ENCODE measurements at regions not wholly inside any gene's neighbourhood (a gene's known extent, or its start where the extent isn't known, plus 50 kb on each side); places are given as distances from the start of the nearest gene placed in this dataset.
"Not testable (repeated sequence)": the region's sequence is repeated elsewhere in the genome, so short reads cannot be mapped to it uniquely, and the experiment has no call there.

DNA sequence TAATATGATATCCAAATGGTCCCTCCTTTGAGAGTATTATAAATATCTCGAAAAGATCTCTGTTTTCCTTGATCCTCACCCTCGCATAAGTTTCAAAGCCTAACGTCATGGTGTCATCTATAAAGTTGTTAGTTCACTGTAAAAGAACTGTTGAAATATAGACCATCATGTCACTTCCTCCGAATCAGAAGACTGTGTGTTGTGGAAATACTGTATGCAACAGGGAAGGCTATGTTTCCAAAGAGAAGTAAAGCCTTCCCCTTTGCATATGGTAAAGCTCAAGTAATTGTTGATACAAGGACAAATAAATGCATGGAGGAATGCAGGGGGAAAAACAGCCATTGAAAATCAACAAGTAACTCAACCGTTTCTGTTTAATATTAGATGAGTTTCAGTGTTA is 125.9 kb downstream of the ZNF365 start:
- DNase-seq: not testable (repeated sequence)

DNA sequence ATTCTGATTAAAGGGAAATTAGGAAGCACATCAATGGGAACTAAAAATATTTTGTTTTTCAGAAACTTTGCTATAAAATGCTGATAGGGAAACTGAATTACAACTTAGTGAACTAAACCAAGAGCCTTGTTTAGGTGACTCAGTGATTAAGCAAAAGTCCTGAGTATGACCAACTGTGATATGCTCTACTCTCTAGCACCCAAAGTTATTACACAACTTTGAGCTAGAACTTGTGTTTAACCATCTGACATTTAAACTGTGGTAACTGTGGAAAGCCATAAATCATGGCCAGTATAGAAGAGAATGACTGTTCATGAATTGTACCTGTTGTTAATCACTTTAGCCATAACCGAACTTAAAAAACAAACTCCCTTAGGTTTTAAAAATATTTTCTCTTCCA is 127.4 kb downstream of the ZNF365 start:
- DNase-seq: no peak

DNA sequence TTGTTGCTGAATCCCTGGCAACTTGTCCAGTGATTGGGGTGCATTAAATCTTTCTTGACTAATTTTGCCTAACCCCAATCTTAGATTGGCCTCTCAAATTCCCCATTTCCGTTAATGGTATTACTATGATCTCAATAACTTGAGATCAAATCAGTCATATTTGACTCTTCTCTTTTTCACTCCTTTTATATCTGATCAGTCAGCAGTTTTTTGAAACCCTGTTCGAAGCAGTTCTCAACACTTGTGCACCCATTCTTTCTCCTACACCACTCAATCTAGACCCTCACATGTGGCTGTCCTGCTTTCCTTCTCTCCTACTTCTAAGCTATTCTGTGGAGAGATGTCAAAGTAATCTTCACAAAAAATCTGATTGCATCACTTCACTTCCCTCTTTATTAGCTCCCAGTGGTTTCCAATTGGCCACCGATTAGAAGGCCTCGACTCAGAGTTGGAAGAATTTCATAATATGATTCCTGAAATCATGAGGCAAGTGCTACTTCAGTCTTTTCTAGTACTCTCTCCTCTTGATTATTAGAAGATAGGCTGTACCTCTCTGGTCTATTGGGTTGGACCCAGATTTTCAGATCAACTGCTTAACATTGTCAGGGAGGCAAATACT is 128.9 kb downstream of the ZNF365 start:
- no peak for DNase-seq

DNA sequence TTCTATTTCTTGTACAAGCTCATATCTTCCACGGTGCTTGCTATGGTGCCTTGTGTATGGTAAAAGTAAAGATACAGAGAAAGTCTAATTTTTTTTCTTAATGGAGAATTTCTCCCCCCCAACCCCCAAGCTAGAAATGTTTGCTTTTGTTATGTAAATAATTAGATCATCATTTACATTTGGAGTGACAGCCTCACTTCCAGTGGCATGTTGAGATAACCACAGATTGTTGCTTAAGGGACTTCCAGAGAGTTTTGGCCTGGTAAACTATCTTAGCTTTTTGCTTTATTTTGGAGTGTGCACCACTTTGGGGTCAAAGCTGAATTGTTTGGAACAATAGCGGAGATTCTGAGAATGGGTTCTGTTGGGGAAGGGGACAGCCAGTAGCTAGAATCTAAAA is 129.7 kb downstream of the ZNF365 start:
- no peak for DNase-seq

DNA sequence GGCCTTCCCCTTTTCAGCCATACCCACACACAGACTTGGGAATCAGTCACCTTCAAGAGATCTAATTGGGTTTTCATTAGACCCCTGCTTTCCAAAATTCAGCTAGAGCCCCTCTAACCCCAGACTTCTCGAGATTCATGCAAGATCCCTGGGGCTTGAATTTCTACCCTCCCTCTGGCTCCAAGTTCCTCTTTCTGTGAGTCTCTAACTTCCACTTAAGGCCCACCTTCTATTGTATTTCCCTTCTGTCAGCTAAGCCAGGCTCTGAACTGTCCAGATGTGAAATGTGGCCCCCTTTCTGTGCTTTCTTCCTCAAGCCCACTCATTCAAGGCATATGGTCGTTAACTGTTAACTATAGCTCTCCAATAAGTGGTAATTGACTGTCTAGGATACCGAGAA is 132.2 kb downstream of the ZNF365 start:
- DNase-seq: no peak

DNA sequence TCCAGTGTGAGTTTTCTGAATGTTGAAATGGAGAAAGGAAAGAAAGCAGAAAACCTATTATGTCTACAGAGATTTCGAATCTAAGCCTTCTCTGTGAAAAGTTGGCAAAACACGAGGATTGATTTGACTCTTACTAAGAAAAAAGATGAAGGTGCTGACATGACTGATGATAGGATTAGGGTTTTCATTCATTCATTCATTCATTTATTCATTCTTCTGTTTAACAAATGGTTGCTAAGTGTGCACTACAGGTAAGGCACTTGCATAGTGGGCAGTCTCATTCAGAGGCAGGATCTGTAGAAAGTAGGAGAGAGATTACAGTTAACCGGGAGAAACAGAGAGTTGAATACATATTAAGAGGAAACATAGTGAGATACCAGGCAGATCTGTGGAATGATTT is 137.1 kb downstream of the ZNF365 start:
- DNase-seq: no peak

DNA sequence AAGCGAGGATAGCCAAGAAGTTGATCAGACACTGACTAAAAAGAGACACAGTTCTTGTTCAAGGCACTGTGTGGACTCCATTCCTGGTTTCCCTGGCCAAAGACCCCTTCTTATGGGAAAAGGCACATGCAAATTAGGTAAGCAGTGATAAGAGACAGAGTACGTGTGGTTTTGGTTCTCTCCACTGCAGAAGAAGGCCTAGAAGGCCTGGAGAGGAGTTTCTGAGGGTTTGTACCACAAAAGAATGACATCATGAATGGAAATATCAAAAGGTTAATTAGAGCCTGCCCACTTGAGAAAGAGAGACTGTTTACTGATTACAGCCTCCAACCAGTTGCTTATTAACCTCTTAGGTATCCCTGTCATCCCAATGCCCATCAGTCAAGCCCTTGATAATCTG is 137.5 kb downstream of the ZNF365 start:
- DNase-seq: no peak

DNA sequence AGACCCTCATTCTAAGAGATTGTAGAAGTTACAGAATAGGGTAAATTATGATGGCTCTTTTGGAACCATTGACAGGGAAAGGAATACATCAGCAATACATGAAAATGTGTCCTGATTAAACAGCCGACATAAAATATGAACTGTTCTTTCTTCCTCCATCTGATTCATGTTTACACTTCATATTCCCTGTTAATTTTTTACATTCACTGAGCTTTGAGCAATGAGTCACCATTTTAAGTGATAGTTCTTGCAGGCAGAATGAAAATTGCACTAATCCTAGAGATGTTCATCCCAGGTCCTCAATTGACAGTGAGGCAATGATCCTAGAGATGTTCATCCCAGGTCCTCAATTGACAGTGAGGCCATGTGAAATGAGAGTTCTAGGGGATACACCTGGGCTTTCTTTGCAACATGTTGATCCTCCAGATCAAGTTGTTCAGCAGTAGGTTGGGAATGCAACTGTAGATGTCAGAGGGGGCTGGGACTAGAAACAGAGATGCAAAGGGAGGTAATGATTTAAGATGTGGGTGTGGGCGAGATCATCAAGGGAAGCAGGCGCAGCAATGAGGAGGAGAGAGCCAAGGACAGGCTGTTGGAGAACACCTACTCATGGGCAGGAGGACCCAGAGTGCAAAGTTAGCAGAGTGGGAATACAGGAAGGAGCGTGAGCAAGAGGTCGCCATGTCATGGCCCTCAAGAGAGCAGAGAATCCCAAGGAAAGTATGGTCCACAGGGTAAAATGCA is 138.7 kb downstream of the ZNF365 start:
- no peak for DNase-seq

DNA sequence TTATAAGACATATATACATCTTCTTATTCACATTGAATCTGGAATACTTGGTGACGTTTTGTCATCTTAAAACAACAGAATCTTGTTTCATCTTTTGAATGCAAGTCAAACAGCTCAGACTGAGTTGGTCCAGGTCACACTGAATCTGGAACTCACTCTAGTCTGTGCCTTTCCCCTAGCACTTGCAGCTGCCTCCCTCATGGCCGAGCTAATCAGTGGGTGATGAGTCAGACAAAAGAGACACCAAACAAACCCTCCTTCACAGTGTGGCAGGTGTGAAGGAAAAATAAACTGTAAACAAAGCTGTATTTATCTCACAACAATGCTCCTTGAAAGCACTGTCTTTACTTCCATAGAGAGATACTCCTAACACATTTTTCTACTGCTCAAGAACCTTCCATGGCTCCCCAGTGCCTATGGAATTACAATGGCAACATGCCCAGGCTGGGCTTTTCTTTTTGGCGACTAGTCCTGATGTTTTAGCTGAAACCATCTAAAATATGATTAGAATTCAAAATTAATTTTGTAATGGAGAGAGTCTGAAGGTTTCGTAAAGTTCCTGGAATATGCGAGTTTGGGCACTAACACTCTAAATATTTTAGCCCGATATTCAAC is 140.0 kb downstream of the ZNF365 start:
- DNase-seq: no peak

DNA sequence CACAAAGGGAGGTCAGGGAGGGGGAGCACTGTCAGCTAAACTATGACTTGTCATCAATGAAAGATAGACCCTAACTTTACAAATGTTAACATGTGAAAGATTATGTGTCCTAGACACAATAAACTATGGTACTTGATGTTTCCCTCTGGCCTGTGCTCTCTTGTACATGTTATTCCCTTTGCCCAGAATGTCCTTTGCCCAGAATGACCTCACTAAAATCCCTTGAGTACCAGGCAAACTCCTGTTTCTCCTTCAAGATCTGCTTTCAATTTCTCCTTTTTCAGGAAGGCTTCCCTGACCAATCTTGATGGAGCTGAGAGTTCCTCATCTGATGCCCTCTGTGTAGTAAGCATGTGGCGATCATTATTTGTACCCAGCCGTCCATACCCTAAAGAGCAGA is 143.1 kb downstream of the ZNF365 start:
- DNase-seq: no peak

DNA sequence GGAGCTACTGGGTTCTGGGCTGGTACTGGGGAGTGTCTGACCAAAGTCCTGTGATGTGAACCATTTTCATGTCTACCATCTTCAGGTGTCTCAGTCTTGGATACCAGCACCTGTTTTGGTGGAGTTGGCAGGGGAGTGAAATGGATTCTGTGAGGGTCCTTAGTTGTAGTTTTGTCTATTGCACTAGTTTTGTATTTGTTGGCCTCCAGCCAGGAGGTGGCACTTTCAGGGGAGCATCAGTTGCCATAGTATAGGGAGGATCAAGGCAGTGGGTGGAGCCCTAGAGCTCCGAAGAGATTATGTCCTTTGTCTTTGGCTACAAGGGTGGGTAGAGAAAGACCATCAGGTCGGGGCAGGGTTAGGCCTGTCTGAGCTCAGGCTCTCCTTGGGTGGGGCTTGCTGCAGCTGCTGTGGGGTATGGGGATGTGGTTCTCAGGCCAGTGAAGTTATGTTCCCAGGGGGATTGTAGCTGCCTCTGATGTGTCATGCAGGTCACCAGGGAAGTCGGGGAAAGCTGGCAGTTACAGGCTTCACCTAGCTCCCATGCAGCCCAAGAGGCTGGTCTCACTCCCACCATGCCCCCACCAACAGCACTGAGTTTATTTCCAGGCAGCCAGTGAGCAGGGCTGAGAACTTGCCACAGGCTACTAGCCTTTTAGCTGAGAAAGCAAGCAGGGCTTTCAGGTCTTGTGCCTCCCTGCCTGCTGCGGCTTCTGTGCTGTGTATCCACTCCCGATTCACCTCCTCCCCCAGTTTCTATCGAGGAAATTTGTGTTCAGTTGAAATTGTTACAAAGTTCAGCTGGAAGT is 153.1 kb downstream of the ZNF365 start:
- DNase-seq: no peak

DNA sequence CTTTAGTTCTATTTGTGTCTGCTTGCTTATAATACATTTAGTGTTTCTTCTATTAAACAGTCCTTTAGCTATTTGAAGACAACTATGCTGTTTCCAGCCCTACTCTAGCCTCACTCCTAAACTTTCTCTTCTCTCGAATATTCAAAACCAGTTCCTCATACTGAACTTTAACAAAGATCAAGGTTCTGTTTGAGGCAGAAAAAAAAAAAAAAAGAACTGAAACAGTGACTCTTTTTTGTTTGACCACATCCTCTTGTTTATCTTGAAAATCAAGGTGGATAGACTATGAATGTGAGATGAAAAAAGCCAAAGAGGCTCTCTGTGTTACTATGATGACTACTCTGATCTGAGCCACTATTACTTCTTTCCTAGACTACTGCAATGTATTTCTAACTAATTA is 154.3 kb downstream of the ZNF365 start:
- peak; percentile 56 for DNase-seq

DNA sequence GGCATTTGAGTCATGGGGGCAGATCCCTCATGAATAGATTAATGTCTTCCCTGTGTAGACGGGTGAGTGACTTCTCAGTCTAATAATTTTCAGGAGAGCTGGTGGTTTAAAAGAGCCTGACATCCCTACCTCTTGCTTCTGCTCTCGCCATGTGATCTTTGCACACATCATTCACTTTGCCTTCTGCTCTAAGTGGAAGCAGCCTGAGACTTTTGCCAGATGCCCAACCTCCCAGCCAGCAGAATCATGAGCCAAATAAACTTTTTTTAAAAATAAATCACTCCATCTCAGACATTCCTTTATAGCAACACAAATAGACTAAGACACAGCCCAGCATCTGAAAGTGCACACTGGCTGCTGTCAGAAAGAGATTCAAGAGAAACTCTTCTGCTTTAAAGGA is 155.2 kb downstream of the ZNF365 start:
- DNase-seq: no peak

DNA sequence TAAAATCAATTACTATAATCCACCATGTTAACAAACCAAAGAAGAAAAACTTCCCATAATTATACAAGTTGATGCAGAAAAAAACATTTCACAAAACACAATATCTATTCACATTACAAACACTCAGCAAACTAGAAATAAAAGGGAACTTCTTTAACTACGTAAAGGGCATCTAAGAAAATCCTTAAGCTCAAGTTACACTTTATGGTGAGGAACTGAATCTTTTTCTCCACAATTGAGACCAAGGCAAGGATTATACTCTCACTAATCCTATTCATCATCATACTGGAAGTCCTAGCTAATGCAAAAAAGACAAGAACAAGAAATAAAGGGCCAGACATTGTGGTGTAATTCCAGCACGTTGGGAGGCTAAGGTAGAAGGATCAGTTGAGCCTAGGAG is 159.9 kb downstream of the ZNF365 start:
- no peak for DNase-seq

DNA sequence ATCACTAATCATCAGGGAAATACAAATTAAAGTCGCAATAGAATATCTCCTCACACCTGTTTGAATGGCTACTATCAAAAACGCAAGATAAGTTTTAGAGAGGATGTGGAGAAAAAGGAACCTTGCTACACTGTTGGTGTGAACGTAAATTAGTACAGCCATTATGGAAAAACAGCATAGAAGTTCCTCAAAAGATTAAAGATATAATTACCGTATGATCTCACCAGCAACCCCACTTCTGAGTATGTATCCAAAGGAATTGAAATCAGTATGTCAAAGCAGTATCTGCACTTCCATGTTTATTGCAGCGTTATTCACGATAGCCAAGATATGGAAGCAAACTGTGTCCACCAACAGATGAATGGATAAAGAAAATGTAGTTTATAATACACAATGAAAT is 164.4 kb downstream of the ZNF365 start:
- no peak for DNase-seq

DNA sequence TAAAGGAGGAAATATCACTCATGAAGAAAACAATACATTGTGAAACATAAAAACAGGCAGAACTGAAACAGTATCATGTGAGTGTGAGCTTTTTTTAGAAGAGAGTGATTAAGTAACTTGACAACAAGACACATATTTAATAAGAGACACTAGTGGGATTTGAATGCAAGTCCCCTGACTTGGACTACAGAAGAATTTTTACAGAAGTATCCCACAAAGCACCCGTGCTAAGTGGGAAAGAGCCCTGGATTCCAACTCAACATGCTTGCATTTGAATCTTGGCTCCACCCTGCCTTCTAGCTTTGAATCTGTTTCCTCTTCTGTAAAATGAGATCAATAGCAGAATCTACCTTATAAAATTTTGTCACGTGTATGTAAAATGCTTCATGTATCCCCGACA is 166.2 kb downstream of the ZNF365 start:
- no peak for DNase-seq

DNA sequence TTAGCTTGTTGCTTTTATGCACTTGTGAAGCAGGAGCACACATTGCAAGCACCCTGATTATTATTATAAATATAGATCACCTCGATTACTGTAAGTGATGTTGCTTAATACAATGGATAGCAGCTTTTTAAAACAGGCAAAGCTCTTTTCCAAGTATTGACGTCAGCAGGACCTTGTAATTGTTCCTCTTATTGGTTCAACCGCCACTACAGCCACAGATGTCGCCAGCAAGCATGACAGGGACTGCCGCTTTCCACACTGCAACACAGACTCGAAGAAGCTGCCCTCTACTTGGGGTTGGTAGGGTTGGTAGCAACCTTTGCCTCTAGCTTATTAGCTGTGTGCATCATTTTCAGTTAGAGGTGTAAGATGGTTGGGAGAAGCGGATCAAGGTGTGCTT is 167.6 kb downstream of the ZNF365 start:
- DNase-seq: peak; percentile 7

DNA sequence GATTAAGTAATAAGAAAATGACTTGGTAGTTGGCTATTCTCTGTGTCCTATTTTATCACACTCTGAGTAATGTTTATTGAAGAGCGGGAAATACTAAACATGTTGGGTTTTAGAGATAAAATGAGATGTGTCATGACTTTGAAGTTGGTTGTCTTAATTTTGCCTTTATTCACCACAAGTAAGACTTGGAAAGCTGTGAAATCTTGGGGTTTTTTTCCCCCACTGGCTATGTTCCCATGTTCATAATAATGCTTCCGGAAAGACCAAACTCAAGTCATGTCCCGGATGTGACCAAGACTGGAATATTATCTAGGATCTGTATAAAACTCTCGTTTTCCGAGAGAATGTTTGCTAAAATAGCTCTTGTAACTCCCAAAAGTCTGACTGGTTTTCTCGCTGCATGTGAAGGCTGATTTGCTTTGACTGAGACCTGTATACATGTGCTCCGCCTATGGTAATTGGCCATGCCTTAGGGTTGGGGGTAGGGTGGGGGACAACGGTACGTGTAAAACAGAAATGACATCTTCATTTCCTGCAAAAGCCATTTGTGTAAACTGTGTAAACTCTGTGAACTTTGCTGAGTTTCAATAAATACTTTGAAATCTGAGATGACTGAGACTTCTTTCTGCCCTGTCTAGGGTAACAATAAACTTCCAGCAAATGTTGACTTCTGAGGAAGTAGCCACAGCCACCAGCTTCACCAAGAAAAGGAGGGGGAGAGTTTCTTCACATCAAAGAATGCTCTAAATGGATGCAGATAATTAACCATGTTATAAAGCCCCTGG is 169.6 kb downstream of the ZNF365 start:
- DNase-seq: no peak

DNA sequence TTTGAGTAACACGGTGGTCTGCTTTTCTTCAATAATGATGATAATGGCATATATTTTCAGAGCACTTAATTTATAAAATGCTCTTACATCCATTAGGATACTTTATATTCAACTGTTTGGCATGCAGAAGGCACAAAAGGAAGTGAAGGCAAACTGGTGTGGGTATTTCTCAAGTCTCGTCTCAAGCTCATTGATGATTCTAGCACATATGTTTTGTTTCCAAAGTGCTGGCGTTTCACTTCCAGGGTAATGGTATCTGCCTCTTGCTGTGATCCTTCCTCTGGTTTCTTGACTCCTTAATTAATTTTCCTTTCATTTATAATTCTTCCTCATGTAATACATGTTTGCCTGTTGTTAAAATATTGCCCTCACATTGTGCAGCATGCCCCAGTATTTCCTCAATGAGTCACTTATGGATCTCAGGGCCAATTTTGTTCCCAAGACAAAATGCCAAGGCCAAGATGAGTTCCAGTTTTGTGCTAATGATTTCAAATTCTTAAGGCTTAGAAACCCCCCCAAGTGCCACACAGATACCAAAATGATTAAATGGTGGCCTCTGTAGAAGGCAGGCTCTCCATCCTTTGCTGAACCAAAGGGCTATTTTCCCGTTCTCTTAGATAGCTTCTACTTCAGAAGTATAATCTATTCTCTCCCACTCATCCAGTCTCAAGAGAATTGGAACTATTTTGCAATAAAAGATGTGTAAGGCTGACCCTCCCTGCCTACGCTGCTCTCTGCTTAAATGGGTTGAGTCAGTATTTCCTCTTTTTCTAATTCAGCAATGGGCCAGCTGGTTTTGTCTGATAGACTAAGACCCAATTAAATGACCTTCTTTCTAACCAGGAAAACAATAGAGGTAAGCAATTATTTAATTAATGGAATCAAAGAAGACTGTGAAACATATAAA is 171.2 kb downstream of the ZNF365 start:
- no peak for DNase-seq

DNA sequence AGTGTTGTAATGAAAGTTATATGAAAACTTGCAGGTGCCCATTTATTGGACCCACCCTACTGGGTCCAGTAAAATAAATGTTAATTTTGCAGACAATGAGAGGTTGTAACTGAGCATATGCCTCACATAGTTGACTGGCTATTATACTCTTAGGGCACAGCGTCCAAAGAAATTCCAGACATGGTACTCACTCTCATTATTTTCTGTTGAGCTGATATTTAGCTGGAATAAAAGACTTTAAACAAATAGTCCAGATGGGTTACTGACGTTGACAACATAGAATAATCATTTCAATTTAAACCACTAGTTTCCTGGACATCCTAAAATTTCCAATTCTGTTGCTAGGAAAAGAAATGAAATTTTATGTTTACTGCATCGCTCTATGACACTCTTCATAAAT is 174.5 kb downstream of the ZNF365 start:
- no peak for DNase-seq

DNA sequence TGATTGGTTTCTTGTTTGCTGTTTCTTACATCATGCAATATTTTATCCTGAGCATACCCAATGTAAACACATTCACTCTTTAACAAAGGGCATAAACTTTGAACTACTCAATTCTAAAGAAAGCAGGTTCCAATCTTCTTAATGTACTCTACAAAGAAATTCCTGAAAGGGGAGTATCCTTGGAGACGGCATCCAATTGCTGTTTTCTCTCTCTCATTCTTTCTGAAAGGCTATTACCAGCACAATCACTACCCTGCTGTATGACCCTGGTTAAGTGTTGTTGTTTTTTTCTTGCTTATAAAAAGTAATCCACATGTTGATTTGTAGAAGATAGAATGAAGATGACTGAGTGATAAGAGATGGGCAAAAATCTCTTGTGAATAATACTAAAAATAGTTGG is 176.0 kb downstream of the ZNF365 start:
- DNase-seq: no peak
